Activated CD4-positive, alpha-beta T cell treated with anti-CD3 and anti-CD28 coated beads, Interleukin-2, amount 50 U/mL, for 48 hours (primary cell): ENCODE measurements at regions not wholly inside any gene's neighbourhood (a gene's known extent, or its start where the extent isn't known, plus 50 kb on each side); places are given as distances from the start of the nearest gene placed in this dataset.

Experiments used
- DNase-seq, 2 experiments: peaks; one replicate each; pipeline ENCODE4 v3.0.0-alpha.2; 2020

GRCh38 chr16:86893506-86893905 lies 315.2 kb downstream of the FOXL1 start:
- DNase-seq = no peak

- DNase-seq = no peak
Observed at GRCh38 chr16:86894029-86894567, 315.7 kb downstream of the FOXL1 start.

GRCh38 chr16:86894925-86895324 lies 316.6 kb downstream of the FOXL1 start:
- no peak for DNase-seq

- DNase-seq = no peak
Observed at GRCh38 chr16:86895606-86896005, 317.3 kb downstream of the FOXL1 start.

DNA sequence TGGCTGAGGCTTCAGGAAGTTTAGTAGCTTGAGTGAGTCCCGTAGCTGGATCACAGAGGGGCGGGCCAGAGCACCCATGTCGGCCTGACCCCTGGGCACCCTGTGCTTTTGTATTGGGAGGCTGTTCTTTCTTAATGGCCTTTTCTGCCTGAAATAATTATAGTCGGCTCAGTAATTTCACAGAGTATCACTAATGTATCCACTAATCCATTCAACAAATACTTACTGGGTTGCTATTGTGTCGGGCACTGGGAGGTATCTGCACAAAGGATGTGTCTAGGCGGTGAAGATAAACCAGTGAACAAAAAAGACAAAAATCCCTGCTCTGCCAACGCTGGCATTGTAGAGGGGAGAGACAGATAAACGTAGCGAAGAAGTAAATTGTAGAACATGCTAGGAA lies 318.6 kb downstream of the FOXL1 start:
- DNase-seq = no peak

DNA sequence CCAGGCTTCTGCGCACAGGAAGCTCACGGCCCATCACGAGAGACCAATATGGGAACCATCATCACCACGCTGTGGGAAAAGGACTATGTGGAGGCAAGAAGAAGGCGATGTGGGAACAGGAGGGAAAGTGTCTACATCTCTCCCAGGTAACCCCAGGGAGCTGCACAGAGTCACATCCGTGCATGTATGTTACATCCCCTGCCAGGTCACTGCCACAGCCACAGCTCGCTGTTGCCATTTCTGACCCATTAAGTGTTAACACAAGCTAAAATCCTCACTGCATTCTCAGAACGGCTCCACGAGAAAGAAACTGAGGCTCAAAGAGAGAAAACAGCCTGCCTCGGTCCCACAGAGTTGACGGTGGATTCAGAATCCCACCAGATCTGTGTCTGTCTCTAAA lies 319.1 kb downstream of the FOXL1 start:
- no peak for DNase-seq

GRCh38 chr16:86898386-86898785 lies 320.0 kb downstream of the FOXL1 start:
- DNase-seq = no peak

DNA sequence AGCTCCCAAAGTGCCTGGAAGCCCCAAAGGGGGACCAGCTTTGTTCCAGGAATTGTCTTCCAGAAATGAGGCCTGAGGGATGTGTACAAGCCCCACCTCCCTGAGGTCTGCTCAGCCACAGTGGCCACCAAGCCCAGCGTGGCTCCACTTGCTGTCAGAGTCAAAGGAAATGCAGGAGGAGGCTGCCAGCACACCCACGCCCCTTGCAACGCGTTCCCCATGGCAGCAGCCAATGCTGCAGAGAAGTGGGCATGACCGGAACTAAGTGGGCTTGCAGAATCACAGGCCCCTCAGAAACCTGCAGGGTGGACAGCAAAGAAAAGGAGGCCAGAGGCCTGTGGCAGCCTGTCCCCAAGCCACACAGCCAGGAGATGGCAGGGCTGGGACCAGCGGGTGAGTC lies 320.8 kb downstream of the FOXL1 start:
- DNase-seq = no peak

GRCh38 chr16:86899757-86900156 lies 321.4 kb downstream of the FOXL1 start:
- DNase-seq = no peak

GRCh38 chr16:86901483-86901882 lies 323.1 kb downstream of the FOXL1 start:
- no peak for DNase-seq

DNA sequence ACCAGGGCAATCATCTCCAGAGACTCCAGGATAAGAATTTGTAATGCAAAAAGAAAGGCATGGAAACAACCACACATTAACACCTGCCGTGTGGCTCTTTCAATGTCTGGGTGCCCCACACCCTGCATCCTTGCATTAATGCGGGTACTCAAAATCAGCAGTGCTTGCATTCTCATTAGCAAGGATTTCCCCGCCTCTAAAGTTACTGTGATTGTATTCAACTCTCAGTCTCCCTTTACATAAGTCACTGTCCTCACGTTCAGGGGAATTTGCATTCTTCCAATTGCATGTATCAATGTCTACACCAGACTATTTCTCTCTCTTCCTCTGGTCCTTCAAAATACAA lies 324.3 kb downstream of the FOXL1 start:
- no peak for DNase-seq

DNA sequence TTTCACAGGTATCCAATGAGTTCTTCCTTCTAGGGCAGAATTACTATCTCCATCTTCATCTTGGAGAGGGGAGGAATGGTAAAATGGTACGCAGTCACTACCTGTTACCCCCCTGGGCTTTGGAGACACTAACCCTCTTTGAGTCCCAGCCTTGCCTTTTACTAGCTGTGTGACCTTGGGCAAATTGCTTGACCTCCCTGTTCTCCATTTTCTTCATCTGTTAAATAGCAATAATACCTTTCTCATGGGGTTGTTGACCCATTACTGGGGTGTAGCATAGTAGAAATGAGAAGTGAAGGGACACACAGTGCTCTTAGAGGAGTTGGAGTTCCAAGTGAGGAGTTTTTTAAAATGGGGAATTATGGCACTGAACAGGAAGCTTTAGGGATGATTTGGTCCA lies 324.7 kb downstream of the FOXL1 start:
- no peak for DNase-seq

GRCh38 chr16:86905302-86905701 lies 327.0 kb downstream of the FOXL1 start:
- DNase-seq = no peak

DNA sequence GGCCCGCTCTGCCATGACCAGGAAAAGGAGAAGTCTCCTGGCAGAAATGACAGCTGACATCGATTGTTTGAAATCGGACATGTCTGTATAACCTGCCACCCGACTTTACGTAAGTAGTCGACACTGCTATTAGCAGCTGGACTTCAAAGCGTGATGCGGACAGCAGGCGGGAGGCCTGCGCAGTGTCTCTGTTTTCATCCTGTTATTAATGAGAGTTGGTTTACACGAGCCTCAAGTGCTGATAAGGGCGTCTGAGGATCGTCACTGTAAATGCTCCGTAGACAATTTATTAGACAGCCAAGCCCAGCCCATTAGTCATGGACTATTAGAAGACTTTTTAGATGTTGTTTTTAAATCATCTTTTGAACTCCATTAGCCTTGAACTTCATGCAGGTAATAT lies 328.3 kb downstream of the FOXL1 start:
- DNase-seq = no peak

GRCh38 chr16:86909359-86910160 lies 331.2 kb downstream of the FOXL1 start:
- no peak for DNase-seq

- no peak for DNase-seq
Observed at GRCh38 chr16:86910161-86910769, 331.9 kb downstream of the FOXL1 start.

DNA sequence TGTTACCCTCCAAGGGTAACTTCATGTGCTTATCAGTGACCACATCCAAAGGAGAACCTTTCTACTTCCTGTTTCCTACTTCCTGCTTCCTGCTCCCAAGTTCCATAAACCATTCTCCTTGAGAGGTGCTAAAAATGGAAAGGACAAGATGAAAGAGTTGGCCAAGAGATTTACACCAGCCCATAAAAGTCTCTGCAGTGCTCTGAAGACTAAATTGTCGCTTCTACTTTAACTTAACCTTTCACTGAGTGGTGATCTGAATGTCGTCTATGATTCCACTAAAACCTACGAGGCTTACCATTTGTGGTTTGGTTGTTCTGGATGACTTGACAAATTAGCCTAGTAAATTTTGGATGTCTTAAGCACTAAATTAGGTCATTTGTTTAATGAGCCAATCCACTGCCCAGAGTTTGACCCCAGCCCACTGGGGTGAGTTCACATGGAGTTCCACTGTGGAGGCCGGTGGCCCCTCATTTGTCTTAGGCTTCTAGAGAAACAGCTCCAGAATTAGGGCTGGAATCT lies 333.1 kb downstream of the FOXL1 start:
- no peak for DNase-seq

- no peak for DNase-seq
Observed at GRCh38 chr16:86913886-86914285, 335.5 kb downstream of the FOXL1 start.

DNA sequence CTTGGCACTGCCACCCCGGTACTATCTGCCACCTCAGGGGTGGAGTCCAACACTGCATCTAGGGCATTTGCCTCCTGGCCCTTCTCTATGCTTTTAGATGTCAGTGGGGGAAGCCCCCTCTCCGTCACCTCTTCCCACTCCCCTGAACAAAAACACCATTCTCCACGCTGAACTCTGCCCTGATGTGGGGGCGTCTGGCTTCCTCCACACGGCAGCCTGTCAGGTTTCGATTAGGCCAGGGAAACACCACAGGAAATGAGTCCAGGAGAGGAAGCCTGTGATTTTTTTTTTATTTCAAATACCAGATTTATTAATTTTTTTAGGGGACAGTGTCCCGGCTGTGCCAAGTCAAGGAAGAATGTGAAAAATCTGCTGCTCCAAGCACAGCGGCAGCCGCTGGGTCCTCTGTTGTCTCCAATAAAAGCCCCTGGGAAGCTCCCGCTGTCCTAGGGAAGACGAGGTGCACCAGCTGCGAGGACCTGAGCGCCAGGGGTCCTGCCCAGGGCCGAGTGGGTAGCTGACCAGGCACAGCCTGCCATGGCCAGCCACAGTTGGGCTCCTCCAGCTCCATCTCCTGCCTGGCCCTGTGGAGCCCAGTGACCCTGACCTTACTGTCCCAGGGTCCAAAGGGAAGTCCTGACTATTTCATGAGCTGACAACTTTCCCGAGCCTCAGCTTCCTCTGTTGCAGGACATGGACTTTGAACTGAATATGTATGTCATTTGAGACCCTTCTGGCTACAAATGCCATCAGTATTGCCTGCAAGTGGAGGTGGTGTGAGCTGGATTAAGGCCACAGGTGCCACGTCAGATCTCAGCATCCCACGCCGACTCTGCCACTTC lies 336.7 kb downstream of the FOXL1 start:
- DNase-seq = no peak

- DNase-seq = no peak
Observed at GRCh38 chr16:86917471-86918365, 339.4 kb downstream of the FOXL1 start.

DNA sequence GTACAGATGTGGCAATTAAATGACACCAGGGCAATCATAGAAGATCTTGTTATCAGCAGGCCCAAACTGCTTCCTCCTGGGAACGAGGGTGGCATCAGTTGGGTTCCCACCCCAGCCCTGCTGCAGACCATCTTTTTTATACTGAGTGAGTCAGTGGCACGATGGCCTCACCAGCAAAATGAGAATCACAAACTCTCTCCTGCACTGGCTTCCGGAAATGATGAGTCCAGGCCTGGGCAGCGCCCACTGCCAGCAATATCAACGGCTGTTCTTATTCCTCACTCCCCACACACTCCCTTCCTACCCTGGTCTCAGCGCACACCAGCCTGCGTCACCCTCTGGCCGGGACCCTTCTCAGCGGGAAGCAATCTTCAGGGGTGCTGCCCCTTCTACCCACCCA lies 340.3 kb downstream of the FOXL1 start:
- DNase-seq = no peak

- no peak for DNase-seq
Observed at GRCh38 chr16:86919078-86919477, 340.7 kb downstream of the FOXL1 start.
